ENCODE measurements at regions not wholly inside any gene's neighbourhood (a gene's known extent, or its start where the extent isn't known, plus 50 kb on each side); places are given as distances from the start of the nearest gene placed in this dataset.

DNA sequence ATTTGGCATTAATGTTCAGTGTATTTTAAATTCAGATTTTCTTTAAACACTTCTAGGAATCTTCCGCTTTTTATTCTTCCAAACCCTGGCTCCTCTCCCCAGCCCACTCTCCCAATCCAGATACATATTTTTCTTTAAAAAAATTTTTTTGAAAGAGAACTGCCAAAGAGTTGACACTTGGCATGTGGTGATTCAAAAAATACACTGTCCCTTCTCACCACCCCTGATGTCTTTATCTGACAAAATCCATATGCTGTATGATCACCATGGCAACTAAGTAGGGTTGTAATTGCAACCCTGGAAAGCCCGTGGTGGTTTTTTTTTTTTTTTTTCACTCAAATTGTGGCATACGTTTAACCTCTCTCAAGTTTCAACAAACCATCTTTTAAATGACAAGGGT is 355.8 kb upstream of the SASH1 start:
- no peak overlapping the region for H3K4me3 ChIP-seq (ENCODE audit: low read length)
- TF ChIP-seq, protein P1, sequence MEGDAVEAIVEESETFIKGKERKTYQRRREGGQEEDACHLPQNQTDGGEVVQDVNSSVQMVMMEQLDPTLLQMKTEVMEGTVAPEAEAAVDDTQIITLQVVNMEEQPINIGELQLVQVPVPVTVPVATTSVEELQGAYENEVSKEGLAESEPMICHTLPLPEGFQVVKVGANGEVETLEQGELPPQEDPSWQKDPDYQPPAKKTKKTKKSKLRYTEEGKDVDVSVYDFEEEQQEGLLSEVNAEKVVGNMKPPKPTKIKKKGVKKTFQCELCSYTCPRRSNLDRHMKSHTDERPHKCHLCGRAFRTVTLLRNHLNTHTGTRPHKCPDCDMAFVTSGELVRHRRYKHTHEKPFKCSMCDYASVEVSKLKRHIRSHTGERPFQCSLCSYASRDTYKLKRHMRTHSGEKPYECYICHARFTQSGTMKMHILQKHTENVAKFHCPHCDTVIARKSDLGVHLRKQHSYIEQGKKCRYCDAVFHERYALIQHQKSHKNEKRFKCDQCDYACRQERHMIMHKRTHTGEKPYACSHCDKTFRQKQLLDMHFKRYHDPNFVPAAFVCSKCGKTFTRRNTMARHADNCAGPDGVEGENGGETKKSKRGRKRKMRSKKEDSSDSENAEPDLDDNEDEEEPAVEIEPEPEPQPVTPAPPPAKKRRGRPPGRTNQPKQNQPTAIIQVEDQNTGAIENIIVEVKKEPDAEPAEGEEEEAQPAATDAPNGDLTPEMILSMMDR (IDR thresholded peaks at IDR 0.05; ENCODE audit: insufficient read depth, low read depth, low read length, missing control alignments): no peak
- no peak for DNase-seq (ENCODE audit: low read depth)

DNA sequence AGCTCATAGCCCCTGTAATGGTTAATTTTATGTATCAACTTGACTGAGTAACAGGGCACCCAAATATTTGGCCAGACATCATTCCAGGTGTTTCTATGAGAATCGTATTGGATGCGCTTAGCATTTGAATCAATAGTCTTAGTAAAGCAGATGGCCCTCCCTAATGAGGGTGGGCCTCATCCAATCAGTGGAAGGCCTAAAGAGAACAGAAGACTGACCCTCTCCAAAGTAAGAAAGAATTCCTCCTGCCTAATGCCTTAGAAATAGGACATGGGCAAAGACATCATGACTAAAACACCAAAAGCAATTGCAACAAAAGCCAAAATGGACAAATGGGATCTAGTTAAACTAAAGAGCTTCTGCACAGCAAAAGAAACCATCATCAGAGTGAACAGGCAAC is 352.5 kb upstream of the SASH1 start:
- TF ChIP-seq, protein P1 (IDR thresholded peaks at IDR 0.05; ENCODE audit: insufficient read depth, low read depth, low read length, missing control alignments): no peak
- DNase-seq (ENCODE audit: low read depth): no peak
- H3K4me3 ChIP-seq (ENCODE audit: low read length): no peak overlapping the region

DNA sequence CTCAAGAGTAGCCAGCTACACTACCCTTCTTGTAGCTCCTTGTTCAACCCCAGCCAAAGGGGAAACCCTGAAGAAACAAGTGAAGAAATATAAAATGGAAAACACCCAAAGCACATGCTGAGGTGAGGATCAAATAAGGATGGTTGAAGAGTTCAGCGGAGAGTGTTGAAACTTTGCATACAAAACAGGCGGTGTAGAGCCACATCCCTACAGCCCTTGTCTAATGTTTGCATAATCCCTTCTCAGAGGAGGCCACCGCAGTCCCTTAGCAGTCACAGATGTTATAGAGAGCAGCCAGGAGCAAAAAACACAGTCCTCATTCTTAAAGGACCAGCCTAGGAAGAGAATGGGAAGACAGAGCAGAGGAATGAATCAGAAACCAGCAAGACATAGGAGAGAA is 350.7 kb upstream of the SASH1 start:
- no peak for DNase-seq (ENCODE audit: low read depth)
- TF ChIP-seq, protein P1 (IDR thresholded peaks at IDR 0.05; ENCODE audit: insufficient read depth, low read depth, low read length, missing control alignments): no peak

DNA sequence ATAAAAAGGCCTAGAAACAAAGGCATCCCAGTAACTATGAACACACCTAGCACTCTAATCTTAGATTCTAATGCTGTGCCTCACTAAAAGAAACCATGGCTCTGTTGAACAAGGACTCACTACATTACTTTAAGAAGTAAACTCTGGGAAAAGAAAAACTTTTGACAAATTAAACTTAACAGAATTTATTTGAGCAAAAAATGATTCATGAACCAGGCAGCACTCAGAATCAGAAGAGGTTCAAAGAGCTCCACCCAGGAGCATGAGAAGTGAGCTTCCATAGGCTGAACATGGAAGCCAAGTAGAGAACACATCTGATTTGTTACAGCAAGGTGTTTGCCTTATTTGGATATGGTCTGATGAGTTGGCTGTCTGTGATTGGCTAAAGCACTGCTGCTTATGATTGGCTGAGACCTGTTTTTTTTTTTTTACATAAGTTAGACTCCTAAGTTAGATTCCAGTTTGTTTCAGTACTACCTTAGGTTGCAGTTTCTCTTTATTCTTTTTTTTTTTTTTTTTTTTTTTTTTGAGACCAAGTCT is 343.6 kb upstream of the SASH1 start:
- no peak overlapping the region for H3K4me3 ChIP-seq (ENCODE audit: low read length)
- DNase-seq (ENCODE audit: low read depth): no peak
- TF ChIP-seq, protein P1 (IDR thresholded peaks at IDR 0.05; ENCODE audit: insufficient read depth, low read depth, low read length, missing control alignments): no peak

More for the DNA sequence above, 350.7 kb upstream of the SASH1 start:
- H3K4me3 ChIP-seq (ENCODE audit: low read length): no peak overlapping the region

DNA sequence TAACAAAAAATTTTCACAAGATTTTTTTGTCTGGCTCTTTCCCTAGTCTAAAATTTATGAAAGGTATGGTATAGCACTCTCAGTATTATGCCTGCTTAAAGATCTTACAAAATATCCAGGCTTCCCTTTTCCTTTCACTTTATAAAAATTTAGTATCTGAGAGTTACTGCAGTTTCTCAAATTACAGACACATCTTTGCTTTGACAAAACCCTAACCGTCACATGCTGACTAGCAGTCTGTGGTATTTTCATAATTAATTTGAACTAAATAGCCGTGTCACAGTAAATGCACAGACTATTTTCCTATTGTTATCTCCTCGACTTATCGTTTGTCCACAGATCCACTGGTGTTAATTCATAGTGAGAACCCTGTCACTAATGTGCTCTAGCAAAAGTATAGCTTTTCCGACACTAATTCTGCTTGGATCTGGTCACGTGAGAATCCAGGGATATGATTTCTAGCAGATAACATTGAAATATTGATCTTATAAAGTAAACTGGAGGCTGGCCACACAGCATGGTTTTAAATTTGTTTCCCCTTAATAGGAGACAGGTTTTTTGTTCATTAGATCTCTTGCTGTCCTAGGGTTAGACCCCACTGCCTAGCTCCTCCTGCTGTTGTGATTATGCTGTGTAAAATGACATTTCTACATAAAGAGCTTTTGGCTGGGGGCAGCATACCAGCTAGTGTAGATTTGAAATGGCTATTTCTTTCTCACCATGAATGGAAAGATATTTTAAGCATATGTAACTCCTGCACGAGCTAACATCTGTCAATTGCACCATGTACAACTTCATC is 340.6 kb upstream of the SASH1 start:
- no peak overlapping the region for H3K4me3 ChIP-seq (ENCODE audit: low read length)
- TF ChIP-seq, protein P1 (IDR thresholded peaks at IDR 0.05; ENCODE audit: insufficient read depth, low read depth, low read length, missing control alignments): no peak

DNA sequence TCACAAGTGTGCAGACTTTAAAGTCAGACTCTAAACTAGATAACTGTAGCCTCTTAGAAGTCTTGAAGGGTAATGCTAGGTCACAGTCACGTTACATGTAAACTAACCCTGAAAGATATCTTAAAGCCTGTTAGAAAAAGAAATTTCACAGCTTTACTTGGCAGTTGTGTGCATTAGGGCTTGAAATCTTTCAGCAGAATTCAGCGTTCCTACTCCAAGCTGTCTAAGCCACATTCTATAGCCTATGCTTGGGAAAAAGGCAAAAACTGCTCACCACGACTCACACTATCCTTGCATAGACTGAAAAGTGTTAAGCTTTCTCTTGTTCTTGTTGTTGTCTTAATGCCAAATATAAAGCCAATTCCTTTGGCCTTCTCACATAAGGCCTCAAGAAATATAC is 338.0 kb upstream of the SASH1 start:
- TF ChIP-seq, protein P1 (IDR thresholded peaks at IDR 0.05; ENCODE audit: insufficient read depth, low read depth, low read length, missing control alignments): no peak
- DNase-seq (ENCODE audit: low read depth): no peak
- no peak overlapping the region for H3K4me3 ChIP-seq (ENCODE audit: low read length)

More for the DNA sequence above, 340.6 kb upstream of the SASH1 start:
- DNase-seq (ENCODE audit: low read depth): no peak
